ENCODE measurements at regions not wholly inside any gene's neighbourhood (a gene's known extent, or its start where the extent isn't known, plus 50 kb on each side); places are given as distances from the start of the nearest gene placed in this dataset.

DNA sequence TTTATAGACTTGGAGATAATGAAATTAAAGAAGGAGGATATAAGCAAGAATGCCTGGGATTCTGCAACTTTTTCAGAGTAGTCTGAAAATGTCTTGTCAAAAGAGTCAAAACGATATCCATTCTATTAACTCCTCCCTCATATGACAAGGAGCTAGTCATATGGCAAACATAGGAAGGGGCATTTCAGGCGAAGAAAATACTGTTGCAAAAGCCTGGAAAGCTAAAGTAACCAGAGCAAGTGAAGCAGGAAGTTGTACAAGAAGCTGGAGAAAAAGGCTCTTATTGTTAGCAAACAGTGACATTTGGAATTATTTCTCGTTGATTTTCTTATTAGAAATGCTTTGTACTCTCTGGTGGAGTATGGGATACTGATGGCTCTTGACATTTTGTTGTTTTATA lies 94.0 kb upstream of the PTPRD start:
- H3K36me3 ChIP-seq (ENCODE audit: control insufficient read depth, insufficient read depth, low read length) = no peaks in the 10 kb centered on the region
- DNase-seq (ENCODE audit: low read depth) = no peak
- TF ChIP-seq, protein P1, sequence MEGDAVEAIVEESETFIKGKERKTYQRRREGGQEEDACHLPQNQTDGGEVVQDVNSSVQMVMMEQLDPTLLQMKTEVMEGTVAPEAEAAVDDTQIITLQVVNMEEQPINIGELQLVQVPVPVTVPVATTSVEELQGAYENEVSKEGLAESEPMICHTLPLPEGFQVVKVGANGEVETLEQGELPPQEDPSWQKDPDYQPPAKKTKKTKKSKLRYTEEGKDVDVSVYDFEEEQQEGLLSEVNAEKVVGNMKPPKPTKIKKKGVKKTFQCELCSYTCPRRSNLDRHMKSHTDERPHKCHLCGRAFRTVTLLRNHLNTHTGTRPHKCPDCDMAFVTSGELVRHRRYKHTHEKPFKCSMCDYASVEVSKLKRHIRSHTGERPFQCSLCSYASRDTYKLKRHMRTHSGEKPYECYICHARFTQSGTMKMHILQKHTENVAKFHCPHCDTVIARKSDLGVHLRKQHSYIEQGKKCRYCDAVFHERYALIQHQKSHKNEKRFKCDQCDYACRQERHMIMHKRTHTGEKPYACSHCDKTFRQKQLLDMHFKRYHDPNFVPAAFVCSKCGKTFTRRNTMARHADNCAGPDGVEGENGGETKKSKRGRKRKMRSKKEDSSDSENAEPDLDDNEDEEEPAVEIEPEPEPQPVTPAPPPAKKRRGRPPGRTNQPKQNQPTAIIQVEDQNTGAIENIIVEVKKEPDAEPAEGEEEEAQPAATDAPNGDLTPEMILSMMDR (IDR thresholded peaks at IDR 0.05; ENCODE audit: insufficient read depth, low read length, poor library complexity, severe bottlenecking) = no peak
- no peak overlapping the region for H3K4me3 ChIP-seq (ENCODE audit: low read depth, low read length)
- no peaks in the 10 kb centered on the region for H3K27me3 ChIP-seq (ENCODE audit: control insufficient read depth, insufficient read depth, low read length)

DNA sequence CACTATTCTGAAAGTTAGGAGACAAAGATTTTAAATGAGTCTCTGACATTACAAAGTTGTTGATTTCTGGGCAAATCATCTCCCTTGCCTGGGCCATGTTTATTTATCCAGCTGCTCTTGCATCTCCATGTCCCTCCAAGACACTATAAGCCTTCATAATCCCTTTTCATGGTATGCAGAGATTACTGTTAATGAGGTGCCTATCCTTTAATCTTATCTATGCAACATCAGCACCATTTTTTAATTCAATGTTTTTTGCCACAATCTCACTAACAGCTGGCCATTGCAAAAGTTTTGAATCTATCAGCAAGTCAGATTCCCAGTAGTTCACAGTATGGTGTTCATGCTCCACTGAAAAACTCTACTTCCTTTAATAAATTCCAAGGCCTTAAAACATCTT lies 108.5 kb upstream of the PTPRD start:
- H3K4me3 ChIP-seq (ENCODE audit: low read depth, low read length) = no peak overlapping the region
- no peak for DNase-seq (ENCODE audit: low read depth)
- H3K36me3 ChIP-seq (ENCODE audit: control insufficient read depth, insufficient read depth, low read length) = no peaks in the 10 kb centered on the region
- TF ChIP-seq, protein P1 (IDR thresholded peaks at IDR 0.05; ENCODE audit: insufficient read depth, low read length, poor library complexity, severe bottlenecking) = no peak
- no peaks in the 10 kb centered on the region for H3K27me3 ChIP-seq (ENCODE audit: control insufficient read depth, insufficient read depth, low read length)

DNA sequence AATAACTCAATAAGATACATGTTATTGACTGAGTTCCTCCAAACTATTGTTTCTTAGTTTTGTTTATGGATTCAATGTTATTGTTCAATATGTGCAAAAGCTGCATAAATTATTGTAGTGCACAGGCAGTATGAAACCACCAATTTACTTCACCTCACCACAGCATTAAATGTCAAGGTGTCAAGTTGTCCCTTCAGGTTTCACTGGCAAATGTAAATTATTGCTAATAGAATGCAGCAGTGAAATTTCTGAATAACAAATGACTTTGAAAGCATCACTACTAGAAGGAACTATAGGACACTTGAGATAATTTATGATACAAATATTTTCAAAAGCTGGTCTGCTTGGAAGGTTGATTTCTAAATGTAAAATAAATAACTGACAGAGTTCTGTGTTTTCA lies 116.4 kb upstream of the PTPRD start:
- no peaks in the 10 kb centered on the region for H3K27me3 ChIP-seq (ENCODE audit: control insufficient read depth, insufficient read depth, low read length)
- TF ChIP-seq, protein P1 (IDR thresholded peaks at IDR 0.05; ENCODE audit: insufficient read depth, low read length, poor library complexity, severe bottlenecking) = no peak
- no peak overlapping the region for H3K4me3 ChIP-seq (ENCODE audit: low read depth, low read length)
- DNase-seq (ENCODE audit: low read depth) = no peak
- H3K36me3 ChIP-seq (ENCODE audit: control insufficient read depth, insufficient read depth, low read length) = no peaks in the 10 kb centered on the region

DNA sequence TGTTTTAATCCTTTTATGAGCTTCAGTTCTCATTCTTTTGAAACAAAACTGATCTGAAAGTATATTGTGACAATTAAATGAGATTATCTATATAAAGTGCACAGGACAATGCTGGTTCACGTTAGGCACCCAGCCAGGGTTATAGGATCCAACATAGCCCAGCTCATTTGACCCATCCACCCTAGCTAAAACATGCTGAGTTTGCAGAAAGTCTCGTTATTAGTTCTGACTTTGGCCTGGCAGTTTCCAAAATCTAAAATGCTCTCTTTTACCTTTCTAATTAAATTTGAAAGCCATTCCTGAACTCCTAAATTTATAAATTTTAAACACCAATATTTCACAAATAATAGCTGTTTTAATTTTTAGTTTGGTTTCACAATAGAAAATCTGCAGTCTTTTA lies 131.9 kb upstream of the PTPRD start:
- no peaks in the 10 kb centered on the region for H3K36me3 ChIP-seq (ENCODE audit: control insufficient read depth, insufficient read depth, low read length)
- TF ChIP-seq, protein P1 (IDR thresholded peaks at IDR 0.05; ENCODE audit: insufficient read depth, low read length, poor library complexity, severe bottlenecking) = no peak
- H3K4me3 ChIP-seq (ENCODE audit: low read depth, low read length) = no peak overlapping the region
- H3K27me3 ChIP-seq (ENCODE audit: control insufficient read depth, insufficient read depth, low read length) = no peaks in the 10 kb centered on the region
- DNase-seq (ENCODE audit: low read depth) = no peak

DNA sequence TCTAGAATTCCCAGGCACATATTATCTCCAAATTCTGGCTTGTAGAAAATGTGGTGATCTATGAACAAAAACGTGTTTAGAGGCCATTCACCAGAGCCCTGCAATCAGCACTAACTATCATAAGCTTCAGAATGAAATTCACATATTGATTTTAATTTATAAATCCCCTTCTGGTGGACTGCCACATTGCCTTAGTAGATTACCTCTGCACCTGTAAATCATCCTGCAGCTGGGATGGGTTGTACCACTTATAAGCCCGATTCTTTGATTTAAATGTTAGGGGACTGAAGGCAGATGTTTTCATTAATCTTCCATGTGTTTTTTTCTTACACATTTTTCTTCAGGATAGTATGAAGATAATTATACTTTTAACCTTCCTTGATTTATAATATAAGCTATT lies 140.7 kb upstream of the PTPRD start:
- H3K27me3 ChIP-seq (ENCODE audit: control insufficient read depth, insufficient read depth, low read length) = no peaks in the 10 kb centered on the region
- no peak for DNase-seq (ENCODE audit: low read depth)
- no peaks in the 10 kb centered on the region for H3K36me3 ChIP-seq (ENCODE audit: control insufficient read depth, insufficient read depth, low read length)
- H3K4me3 ChIP-seq (ENCODE audit: low read depth, low read length) = no peak overlapping the region
- TF ChIP-seq, protein P1 (IDR thresholded peaks at IDR 0.05; ENCODE audit: insufficient read depth, low read length, poor library complexity, severe bottlenecking) = no peak

DNA sequence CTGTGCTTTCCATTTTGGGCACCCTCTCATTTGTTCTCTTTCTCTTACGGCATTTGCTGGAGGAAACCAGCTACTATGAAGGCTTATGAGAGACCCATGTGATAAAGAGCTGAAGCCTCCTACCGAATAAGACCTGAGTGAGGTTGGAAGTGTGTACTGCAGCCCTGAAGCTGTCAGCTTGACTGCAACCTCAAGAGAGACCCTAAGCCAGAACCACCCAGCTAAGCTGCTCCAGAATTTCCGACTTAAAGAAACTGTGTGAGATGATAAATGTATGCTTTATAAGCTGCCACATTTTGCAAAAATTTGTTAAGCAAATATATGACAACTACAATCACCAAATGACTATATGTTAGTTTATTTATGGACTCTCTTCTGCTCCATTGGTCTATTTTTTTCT lies 151.7 kb upstream of the PTPRD start:
- Histone ChIP-seq H3K4me3 (ENCODE audit: low read depth, low read length) (no peak overlapping the region), H3K27me3 (ENCODE audit: control insufficient read depth, insufficient read depth, low read length) (no peaks in the 10 kb centered on the region), H3K36me3 (ENCODE audit: control insufficient read depth, insufficient read depth, low read length) (no peaks in the 10 kb centered on the region)
- TF ChIP-seq, protein P1 (IDR thresholded peaks at IDR 0.05; ENCODE audit: insufficient read depth, low read length, poor library complexity, severe bottlenecking) = no peak
- DNase-seq (ENCODE audit: low read depth) = no peak
